ENCODE measurements at regions not wholly inside any gene's neighbourhood (a gene's known extent, or its start where the extent isn't known, plus 50 kb on each side); places are given as distances from the start of the nearest gene placed in this dataset.

GRCh38 chr1:184890539-184890973 lies 83.8 kb downstream of the NIBAN1 start:
- TF ChIP-seq NFKB2 (CRISPR knock-in tag; IDR thresholded peaks at IDR 0.05; ENCODE audit: borderline replicate concordance) (no peak), PHF21A (CRISPR knock-in tag; IDR thresholded peaks at IDR 0.05) (no peak), HDAC2 (CRISPR knock-in tag; IDR thresholded peaks at IDR 0.05) (no peak), ZFP37 (CRISPR knock-in tag; IDR thresholded peaks at IDR 0.05; ENCODE audit: borderline replicate concordance) (no peak), HMG20A (CRISPR knock-in tag; IDR thresholded peaks at IDR 0.05; ENCODE audit: borderline replicate concordance) (no peak), ZFP36 (IDR thresholded peaks at IDR 0.05; ENCODE audit: borderline replicate concordance, low read depth, low read length, partially characterized antibody) (no peak), HIVEP1 (CRISPR knock-in tag; IDR thresholded peaks at IDR 0.05) (no peak), KAT8 (CRISPR knock-in tag; IDR thresholded peaks at IDR 0.05) (no peak), MXD1 (CRISPR knock-in tag; IDR thresholded peaks at IDR 0.05) (no peak), MEIS2 (CRISPR knock-in tag; IDR thresholded peaks at IDR 0.05) (no peak), MXI1 (IDR thresholded peaks at IDR 0.05; ENCODE audit: borderline replicate concordance, low read depth, low read length) (no peak), CREM (IDR thresholded peaks at IDR 0.05) (no peak), CREM (CRISPR knock-in tag; IDR thresholded peaks at IDR 0.05) (no peak), ZNF431 (CRISPR knock-in tag; IDR thresholded peaks at IDR 0.05; ENCODE audit: borderline replicate concordance, low read depth) (no peak), ZNF616 (CRISPR knock-in tag; IDR thresholded peaks at IDR 0.05; ENCODE audit: low read depth) (no peak)
